Right forelimb (tissue), 1 donor: ENCODE measurements at regions not wholly inside any gene's neighbourhood (a gene's known extent, or its start where the extent isn't known, plus 50 kb on each side); places are given as distances from the start of the nearest gene placed in this dataset.
"Not testable (repeated sequence)": the region's sequence is repeated elsewhere in the genome, so short reads cannot be mapped to it uniquely, and the experiment has no call there.

Source experiments
- DNase-seq: peaks from one replicate; pipeline ENCODE4 v3.0.0-alpha.2; 2018

GRCh38 chr22:22810471-22810870 lies 77.1 kb upstream of the IGLL5 start:
- DNase-seq = no peak

DNA sequence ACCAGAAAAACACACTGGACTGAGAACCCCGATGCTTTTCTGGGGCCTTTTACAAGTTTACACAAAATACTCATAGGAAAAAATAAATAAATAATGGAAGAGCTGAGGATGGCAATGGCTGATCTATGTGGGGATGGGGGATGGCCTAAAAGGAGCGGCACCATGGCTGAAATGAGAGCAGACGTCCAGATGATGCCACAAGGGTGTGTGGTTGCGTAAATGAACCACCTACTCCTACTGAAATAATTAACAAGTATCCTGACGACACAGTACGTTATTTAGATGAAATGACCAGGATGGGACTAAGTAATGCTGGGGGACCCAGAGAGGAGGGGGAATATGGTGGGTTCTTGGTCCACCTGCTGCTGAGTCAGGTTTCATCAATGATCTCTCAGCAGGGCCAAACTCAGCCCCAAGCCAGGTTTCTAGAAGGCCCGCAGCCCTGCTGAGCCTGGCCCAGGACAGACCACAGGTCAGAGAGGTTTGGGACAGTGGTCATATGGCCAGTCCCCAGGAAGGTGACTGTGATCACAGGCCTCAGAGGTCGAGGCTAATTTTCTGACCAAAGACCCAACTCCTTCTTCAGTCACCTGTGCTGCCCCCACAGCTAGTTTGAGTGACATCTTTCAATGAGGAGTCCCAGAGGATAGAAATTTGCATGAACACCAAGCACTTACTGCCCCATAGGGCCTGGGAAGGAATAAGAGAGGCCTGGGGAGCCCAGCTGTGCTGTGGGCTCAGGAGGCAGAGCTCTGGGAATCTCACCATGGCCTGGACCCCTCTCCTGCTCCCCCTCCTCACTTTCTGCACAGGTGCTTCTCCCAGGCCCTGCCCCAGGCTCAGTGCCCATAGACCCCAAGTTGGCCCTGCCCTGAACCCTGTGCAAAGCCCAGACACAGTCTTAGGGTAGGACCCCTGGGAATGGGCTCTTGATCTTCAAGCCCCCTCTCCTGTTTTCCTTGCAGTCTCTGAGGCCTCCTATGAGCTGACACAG lies 76.3 kb upstream of the IGLL5 start:
- DNase-seq = no peak

DNA sequence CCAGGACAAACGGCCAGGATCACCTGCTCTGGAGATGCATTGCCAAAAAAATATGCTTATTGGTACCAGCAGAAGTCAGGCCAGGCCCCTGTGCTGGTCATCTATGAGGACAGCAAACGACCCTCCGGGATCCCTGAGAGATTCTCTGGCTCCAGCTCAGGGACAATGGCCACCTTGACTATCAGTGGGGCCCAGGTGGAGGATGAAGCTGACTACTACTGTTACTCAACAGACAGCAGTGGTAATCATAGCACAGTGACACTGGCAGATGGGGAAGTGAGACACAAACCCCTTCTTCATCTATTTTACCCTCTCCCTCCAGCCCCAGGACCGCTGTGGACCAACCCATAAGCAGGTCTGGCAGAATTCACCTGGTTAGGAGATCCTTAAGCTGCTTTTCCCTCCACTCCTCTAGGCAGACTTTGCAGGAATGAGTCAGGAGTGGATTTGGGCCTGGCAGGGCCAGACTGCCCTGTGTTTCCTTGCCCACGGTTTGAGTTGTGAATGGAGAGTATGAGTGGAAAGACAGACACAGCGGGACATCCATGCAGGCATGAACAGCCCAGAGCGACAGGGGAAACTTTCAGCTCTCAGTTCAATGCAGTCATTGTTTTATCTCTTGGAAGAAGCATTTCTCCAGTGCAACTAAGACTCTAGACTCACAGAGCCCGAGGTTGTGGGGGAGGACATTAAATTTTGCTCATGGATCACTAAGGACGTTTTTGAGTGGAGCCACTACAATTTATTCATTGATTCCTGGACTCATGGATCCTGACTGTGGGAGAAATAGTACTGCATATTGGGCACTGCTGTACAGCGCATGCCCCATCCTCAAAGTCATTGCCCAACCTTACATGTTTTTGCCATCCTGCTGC lies 75.3 kb upstream of the IGLL5 start:
- no peak for DNase-seq

DNA sequence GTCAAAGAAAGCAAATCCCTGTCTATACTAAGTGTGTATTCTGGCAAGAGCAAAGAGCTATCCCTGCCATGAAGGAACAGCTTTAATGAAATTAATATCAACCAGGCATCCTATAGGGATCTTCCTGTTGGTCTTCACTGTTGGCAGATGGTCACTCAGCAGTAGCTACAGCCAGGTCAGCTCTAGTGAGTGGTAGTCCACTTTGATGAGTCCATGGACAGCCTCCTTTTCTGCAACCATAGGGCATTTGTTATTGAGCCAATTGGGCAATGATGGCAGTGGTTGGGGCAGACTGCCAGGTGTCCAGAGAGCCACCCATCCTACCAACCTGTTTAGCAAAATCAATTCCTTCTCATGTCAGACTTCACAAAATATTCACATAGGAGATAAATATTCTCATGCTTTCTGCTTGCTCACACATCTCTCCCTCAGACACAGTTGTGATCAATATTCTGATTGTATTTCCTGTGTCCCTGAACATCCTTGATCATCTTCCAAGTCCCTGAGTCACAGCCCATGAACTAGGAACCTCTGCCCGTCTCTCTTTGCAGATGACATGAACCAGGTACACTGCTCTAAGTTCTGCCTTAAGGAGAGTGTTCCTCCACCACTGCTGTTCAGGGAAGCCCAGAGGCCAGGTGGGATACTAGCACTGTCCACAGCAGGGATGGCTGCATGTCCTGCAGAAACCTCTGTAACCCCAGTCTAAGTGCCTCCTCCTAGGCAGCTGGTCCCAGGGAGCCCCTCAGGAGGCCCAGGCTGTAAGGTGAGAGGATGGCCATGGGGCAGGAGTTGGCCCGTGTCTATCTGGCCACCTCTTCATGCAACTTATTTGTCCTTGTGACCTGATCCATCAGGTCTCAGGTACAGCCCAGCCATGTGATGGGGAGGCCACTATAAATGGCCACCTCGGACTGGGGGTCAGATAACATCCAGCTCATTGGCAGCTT lies 74.2 kb upstream of the IGLL5 start:
- DNase-seq = no peak

GRCh38 chr22:22814666-22815396 lies 72.8 kb upstream of the IGLL5 start:
- DNase-seq = no peak

DNA sequence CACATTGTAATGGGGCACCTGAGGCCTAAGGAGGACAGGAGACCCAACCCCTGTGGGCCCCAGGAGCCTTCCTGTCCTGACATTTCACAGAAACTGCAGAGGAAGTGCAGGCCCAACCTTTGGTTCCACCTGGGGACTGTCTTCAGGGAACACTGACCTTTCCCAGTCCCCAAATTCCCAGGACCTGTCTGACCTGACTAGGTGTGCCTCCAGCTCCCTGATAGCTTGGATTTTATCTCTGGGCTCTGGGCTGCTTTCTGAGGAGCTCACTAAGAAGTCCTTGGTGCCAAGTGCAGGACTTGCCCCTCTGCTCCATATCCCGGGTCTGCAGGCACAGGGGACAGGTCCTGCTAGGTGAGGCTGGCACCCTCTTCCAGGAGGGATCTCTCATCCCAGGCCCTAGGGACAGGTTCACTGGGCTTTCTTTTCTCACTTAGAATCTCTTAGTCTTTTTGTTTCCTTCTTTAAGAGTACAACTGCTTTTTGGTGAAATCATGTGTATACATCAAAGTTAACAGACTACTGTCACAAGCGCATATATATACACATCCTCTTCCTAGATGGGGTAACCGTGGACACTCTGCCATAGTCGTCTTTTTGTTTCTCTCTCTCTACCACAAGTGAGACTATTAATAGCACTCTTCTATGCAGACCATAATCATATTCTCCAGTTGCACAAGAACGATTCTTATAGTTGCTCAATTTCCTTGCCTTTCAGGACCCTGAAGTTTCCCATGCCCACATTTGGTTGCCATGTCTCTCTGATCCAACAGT lies 72.0 kb upstream of the IGLL5 start:
- no peak for DNase-seq

GRCh38 chr22:22816171-22816514 lies 71.5 kb upstream of the IGLL5 start:
- no peak for DNase-seq

DNA sequence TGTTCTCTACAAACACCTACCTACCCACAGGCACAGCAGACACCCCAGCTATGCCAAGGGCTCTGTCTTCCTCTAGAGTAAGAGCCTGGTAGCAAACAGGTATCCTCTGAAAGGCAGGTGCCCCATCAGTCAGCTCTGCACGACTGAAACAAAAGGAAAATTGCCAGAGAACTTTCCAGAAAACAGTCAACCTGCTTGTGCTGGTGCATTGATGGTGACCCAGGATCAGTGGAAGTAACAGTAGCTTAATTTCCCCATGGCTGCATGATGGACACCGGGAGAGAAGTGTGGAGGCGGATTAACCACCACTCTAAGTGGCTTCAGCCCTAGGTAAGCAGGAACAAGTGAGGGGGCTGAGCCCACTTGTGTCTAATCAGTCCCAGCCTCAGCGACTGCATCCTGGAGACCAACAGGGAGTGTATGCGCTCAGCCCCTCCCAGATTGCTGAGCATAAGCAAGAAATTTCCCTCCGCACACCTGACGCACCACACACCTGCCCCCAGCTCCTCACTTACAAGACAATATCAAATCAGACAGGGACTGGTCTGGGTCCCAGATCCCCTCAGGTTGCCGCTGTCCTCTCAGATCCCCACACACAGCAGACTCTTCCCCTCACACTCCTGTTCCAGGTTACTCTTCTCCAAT lies 70.7 kb upstream of the IGLL5 start:
- DNase-seq = no peak

- no peak for DNase-seq
These were observed 70.0 kb upstream of the IGLL5 start for GRCh38 chr22:22817468-22818201.

DNA sequence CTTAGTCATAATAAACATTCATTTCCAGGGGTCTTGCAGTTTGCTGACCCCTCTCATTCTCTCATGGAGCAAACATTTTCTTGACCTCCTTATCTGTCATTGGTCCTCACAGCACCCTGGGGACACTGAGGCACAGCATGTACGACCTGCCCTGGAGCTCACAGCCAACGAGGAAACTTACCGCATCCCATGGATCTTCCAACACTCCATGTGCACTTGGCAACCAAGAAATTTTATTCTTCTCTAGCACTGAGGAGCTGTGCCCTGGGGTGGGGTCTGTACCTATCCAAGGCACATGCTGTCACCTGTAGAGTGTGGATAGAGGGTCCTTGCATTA lies 69.4 kb upstream of the IGLL5 start:
- no peak for DNase-seq

DNA sequence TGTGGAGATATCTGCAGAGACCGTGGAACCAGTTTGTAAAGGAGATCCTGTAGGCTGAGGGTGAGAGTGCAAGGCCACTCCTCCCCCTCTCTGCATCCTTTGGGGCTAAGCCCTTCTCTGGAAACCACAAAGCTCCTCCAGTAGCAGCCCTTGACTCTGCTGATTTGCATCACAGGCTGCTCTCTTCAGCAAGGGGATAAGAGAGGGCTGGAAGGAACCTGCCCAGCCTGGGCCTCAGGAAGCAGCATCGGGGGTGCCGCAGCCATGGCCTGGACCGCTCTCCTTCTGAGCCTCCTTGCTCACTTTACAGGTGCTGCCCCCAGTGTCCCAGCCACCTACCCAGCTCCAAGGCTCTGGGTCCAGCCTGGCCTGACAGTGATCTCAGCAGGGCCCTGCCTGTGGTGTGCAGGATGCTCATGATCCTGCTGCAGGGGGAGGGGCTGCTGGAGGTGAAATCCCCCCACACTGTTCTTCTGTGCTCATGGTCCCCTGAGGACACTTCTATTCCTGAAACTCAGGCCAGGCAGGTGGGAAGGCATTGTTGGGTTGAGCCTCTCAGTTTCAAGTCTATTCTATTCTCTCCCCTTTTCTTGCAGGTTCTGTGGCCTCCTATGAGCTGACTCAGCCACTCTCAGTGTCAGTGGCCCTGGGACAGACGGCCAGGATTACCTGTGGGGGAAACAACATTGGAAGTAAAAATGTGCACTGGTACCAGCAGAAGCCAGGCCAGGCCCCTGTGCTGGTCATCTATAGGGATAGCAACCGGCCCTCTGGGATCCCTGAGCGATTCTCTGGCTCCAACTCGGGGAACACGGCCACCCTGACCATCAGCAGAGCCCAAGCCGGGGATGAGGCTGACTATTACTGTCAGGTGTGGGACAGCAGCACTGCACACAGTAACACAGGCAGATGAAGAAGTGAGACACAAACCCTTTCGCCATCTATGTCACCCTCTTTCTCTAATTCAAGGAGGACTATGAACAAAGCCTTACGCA lies 68.5 kb upstream of the IGLL5 start:
- no peak for DNase-seq

GRCh38 chr22:22820076-22820475 lies 67.5 kb upstream of the IGLL5 start:
- DNase-seq = no peak

DNA sequence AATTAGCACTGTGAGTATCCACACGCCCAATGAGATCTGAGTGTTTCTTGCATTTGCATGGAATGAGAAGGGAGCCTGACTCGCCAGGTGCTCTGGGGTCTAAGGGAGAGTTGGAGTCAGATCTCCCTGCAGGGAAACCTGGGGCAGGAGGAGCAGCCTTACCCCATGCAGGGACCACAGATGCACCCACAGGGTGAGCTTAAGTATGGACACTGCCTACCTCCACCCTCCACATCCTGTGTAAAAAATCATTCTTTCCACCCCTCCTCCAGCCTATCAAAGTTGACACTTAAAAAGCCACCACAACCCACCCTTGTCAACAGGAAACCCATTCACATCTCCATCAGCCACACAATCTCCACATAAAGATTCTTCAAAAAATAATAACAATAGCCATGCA lies 67.0 kb upstream of the IGLL5 start:
- DNase-seq = no peak

- DNase-seq = no peak
These were observed 66.3 kb upstream of the IGLL5 start for GRCh38 chr22:22821340-22821739.

DNA sequence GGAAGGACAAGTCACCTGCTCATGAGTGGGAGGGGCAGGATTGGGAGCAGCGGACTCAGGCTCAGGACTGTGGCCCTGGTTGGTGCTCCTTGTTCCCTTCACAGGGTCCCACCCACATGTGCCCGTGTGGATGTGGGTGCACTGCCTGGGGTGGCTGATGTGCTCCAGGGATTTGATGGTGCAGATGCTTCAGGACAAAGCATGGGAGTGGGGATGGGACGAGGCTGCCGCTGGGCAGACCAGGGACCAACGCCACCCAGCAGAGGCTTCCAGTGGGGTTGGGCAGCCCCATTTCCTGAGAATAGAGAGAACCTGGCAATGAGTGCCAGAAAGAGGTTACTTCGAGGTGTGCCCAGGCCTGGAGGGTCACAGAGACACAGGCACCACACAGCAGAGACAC lies 65.5 kb upstream of the IGLL5 start:
- no peak for DNase-seq

DNA sequence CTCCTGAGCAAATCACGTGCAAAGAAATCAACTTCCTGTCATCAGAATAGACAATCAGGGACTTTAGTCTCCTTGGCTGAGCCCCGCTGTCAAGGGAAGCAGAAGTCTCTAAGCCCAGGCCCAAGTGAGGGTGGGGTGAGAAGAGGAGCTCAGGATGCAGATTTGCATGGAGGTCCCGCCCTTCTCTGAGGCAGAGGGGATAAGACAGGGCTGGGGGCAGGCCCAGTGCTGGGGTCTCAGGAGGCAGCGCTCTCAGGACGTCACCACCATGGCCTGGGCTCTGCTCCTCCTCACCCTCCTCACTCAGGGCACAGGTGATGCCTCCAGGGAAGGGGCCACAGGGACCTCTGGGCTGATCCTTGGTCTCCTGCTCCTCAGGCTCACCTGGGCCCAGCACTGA lies 65.1 kb upstream of the IGLL5 start:
- not testable (repeated sequence) for DNase-seq

- no peak for DNase-seq
These were observed 64.3 kb upstream of the IGLL5 start for GRCh38 chr22:22823131-22823810.
